Activated B cell treated with CpG ODN at 0.5 μM for 24 hours (primary cell): ENCODE measurements at regions not wholly inside any gene's neighbourhood (a gene's known extent, or its start where the extent isn't known, plus 50 kb on each side); places are given as distances from the start of the nearest gene placed in this dataset.

Source experiments
- ATAC-seq: fragments of 200-7000 bp; cut with Tn5 transposase; one replicate; pipeline ENCODE4 v1.10.0; 2021; ENCODE audit warnings: low read depth, mild to moderate bottlenecking, moderate library complexity
- CTCF ChIA-PET: fragments of 350-600 bp; sonication (Branson Sonifier 250); formaldehyde crosslinking; loops from one replicate; lab custom pipeline; 2021; ENCODE audit warnings: antibody characterized with exemption; lab: Charles Lee
- POLR2A ChIA-PET: fragments of 350-600 bp; sonication (Branson Sonifier 250); formaldehyde crosslinking; loops from one replicate; lab custom pipeline; 2021; ENCODE audit warnings: antibody characterized with exemption; lab: Charles Lee
- DNase-seq: peaks from one replicate; pipeline ENCODE4 v3.0.0; 2022
- H3K27ac Mint-ChIP-seq: one replicate; pipeline ENCODE4 v1.8.0; 2020; ENCODE audit warnings: mixed read lengths
- H3K27me3 Mint-ChIP-seq: one replicate; pipeline ENCODE4 v1.8.0; 2021; ENCODE audit warnings: mixed read lengths
- H3K36me3 Mint-ChIP-seq: one replicate; pipeline ENCODE4 v1.8.0; 2021; ENCODE audit warnings: low read depth, mixed read lengths
- H3K4me1 Mint-ChIP-seq: one replicate; pipeline ENCODE4 v1.8.0; 2021; ENCODE audit warnings: mixed read lengths
- H3K4me3 Mint-ChIP-seq: one replicate; pipeline ENCODE4 v1.8.0; 2020; ENCODE audit warnings: mild to moderate bottlenecking, mixed read lengths
- H3K9me3 Mint-ChIP-seq: one replicate; pipeline ENCODE4 v1.8.0; 2020; ENCODE audit warnings: mixed read lengths
- intact Hi-C: fragments of 100-400 bp; cut with micrococcal nuclease; formaldehyde crosslinking; loops from one replicate; pipeline ENCODE4 v1.15.1; 2024
- TF ChIP-seq, protein P1 (sequence below): fragments of 200-600 bp; IDR thresholded peaks from one replicate; pipeline ENCODE4 v1.8.0; 2022; ENCODE audit warnings: antibody characterized with exemption, mild to moderate bottlenecking

- ATAC-seq, result no peak
- CTCF ChIA-PET, result no interaction called here
- Mint-ChIP-seq H3K36me3 (no peaks in the 10 kb centered on the region), H3K4me3 (no peak overlapping the region), H3K27me3 (no peaks in the 10 kb centered on the region), H3K27ac (no peak overlapping the region), H3K9me3 (peaks cover 1% of the 10 kb centered on the region), H3K4me1 (no peaks in the 10 kb centered on the region)
- intact Hi-C loops, result no loop called here
- POLR2A ChIA-PET, result no interaction called here
- no peak for DNase-seq
- TF ChIP-seq, protein P1, sequence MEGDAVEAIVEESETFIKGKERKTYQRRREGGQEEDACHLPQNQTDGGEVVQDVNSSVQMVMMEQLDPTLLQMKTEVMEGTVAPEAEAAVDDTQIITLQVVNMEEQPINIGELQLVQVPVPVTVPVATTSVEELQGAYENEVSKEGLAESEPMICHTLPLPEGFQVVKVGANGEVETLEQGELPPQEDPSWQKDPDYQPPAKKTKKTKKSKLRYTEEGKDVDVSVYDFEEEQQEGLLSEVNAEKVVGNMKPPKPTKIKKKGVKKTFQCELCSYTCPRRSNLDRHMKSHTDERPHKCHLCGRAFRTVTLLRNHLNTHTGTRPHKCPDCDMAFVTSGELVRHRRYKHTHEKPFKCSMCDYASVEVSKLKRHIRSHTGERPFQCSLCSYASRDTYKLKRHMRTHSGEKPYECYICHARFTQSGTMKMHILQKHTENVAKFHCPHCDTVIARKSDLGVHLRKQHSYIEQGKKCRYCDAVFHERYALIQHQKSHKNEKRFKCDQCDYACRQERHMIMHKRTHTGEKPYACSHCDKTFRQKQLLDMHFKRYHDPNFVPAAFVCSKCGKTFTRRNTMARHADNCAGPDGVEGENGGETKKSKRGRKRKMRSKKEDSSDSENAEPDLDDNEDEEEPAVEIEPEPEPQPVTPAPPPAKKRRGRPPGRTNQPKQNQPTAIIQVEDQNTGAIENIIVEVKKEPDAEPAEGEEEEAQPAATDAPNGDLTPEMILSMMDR, result no peak
Measured at GRCh38 chr9:29668732-29669131, 2095.5 kb upstream of the C9orf72 start.

DNA sequence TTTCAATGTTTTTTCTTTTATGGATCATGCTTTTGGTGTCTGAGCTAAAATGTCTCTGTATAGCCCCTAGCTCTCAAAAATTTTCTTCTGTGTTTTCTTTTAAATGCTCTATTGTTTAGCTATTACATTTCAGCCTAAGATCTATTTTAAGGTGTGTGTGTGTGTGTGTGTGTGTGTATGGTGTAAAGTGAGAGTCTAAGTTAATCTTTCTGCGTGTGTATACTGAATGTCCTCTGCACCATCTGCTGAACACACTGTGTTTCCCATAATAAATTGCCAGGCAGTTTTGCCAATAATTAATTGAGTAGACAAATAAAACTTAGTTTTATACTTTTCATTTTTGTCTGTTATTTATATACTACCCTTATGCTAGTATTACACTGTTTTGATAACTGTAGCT lies 2096.3 kb upstream of the C9orf72 start:
- TF ChIP-seq, protein P1, result no peak
- Mint-ChIP-seq H3K9me3 (no peaks in the 10 kb centered on the region), H3K27me3 (no peaks in the 10 kb centered on the region), H3K4me3 (no peak overlapping the region), H3K36me3 (no peaks in the 10 kb centered on the region), H3K27ac (no peak overlapping the region), H3K4me1 (no peaks in the 10 kb centered on the region)
- CTCF ChIA-PET, result no interaction called here
- ATAC-seq, result no peak
- no peak for DNase-seq
- POLR2A ChIA-PET, result no interaction called here
- intact Hi-C loops, result no loop called here

DNA sequence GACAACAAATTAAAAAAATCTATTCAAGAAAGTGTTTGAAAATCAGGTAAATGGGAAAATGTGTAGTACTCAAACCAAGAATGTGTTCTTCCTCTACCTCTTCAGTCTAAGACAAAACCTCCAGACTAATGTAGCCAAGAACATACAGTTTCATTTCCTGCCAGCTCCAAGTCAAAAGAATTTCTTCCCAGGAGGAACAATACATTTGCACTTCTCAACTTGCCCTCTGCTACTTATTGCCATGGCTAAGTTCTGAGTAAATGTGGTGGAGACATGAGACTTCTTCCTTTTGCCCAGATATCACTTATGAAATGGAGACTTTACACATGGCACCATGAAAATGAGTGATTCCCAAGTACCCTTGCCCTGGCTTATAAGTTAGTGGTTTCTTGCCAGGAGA lies 2112.2 kb upstream of the C9orf72 start:
- no peak for DNase-seq
- no peaks in the 10 kb centered on the region for H3K27me3 Mint-ChIP-seq
- H3K9me3 Mint-ChIP-seq, result peaks cover 4% of the 10 kb centered on the region
- POLR2A ChIA-PET, result no interaction called here
- H3K36me3 Mint-ChIP-seq, result no peaks in the 10 kb centered on the region
- H3K27ac Mint-ChIP-seq, result no peak overlapping the region
- TF ChIP-seq, protein P1, result no peak
- no peaks in the 10 kb centered on the region for H3K4me1 Mint-ChIP-seq
- ATAC-seq, result no peak
- CTCF ChIA-PET, result no interaction called here
- H3K4me3 Mint-ChIP-seq, result no peak overlapping the region
- intact Hi-C loops, result no loop called here

DNA sequence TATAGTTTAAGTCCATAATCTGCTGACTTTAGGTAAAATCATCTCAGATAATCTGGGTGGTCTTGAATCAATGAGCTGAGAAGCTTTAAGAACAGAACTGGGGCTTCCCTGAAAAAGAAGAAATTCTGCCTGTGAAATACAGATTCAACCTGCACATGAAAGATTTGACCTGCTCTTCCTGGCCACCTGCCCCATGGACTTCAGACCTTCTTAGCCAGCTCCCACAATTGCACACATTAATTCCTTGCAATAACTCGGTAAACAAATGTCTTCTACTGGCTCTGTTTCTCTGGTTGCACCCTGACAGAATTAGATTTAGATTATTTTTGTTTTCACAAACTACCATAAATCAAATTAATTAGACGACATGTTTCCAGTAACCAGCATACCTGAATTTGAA lies 2117.9 kb upstream of the C9orf72 start:
- Mint-ChIP-seq H3K9me3 (peaks cover 10% of the 10 kb centered on the region), H3K4me3 (no peak overlapping the region)
- intact Hi-C loops, result no loop called here

GRCh38 chr9:29691758-29692407 lies 2118.6 kb upstream of the C9orf72 start:
- Mint-ChIP-seq H3K27ac (no peak overlapping the region), H3K9me3 (peaks cover 9% of the 10 kb centered on the region), H3K27me3 (no peaks in the 10 kb centered on the region), H3K4me3 (no peak overlapping the region), H3K36me3 (no peaks in the 10 kb centered on the region), H3K4me1 (no peaks in the 10 kb centered on the region)
- DNase-seq, result no peak
- ChIA-PET POLR2A (no interaction called here), CTCF (no interaction called here)
- TF ChIP-seq, protein P1, result no peak
- intact Hi-C loops, result no loop called here
- ATAC-seq, result no peak

More for the DNA sequence above, 2117.9 kb upstream of the C9orf72 start:
- DNase-seq (no peak), ATAC-seq (no peak)
- ChIA-PET CTCF (no interaction called here), POLR2A (no interaction called here)
- TF ChIP-seq, protein P1, result no peak
- Mint-ChIP-seq H3K36me3 (no peaks in the 10 kb centered on the region), H3K27me3 (no peaks in the 10 kb centered on the region), H3K27ac (no peak overlapping the region), H3K4me1 (no peaks in the 10 kb centered on the region)
